IPS-NIHi11 (cell line): ENCODE measurements at regions not wholly inside any gene's neighbourhood (a gene's known extent, or its start where the extent isn't known, plus 50 kb on each side); places are given as distances from the start of the nearest gene placed in this dataset.
"Not testable (repeated sequence)": the region's sequence is repeated elsewhere in the genome, so short reads cannot be mapped to it uniquely, and the experiment has no call there.

Source experiments
- DNase-seq: peaks from one replicate; pipeline ENCODE4 v3.0.0; 2012; ENCODE audit warnings: mixed read lengths, low spot score

DNA sequence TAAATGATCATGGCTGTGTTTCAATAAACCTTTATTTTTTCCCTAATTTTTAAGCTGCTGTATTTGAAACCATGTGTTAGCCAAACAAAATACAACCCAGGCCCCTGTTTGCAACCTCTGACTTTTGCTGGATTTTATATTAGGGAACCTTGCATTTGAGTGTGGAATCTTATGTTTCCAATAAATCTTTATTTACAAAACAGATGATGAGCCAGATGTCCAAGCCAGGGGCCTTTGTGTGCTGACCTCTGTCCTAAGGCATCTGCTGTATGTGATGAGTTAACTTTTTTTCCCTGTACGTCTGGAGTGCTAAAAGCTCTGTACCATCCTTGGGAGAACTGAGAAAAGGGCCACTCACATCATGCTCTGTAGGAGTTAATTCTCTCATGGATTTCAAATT lies 162.9 kb downstream of the TRIB2 start:
- DNase-seq, result no peak

- DNase-seq, result no peak
Observed at GRCh38 chr2:12881952-12882351, 165.2 kb downstream of the TRIB2 start.

GRCh38 chr2:12882393-12882792 lies 165.7 kb downstream of the TRIB2 start:
- no peak for DNase-seq

- no peak for DNase-seq
Observed at GRCh38 chr2:12883906-12884305, 167.2 kb downstream of the TRIB2 start.

GRCh38 chr2:12884713-12885282 lies 168.1 kb downstream of the TRIB2 start:
- no peak for DNase-seq

GRCh38 chr2:12890066-12890465 lies 173.3 kb downstream of the TRIB2 start:
- no peak for DNase-seq

DNA sequence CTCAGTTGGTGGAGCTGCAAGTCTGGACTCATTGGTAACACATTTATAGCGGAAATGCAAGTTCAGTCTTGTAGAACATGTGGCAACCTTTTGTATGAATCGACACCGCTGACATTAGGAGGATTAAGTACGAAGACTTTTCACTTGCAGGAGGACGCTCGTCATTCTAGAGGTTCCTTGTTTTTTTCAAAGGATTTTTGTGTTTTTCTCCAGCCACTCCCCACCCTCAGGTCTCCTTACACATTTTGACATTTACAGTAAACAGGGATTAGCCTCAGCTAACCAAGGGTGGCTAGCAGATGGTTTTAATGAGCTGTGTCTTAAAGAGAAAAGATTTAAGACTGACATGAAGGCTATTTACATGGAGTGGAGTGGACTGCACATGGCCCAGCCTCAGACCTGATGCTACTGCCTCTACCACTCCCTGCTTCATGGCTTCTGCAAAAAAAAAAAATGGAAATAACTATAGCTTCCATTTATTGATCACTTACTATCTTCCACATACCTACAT lies 173.8 kb downstream of the TRIB2 start:
- DNase-seq, result no peak

DNA sequence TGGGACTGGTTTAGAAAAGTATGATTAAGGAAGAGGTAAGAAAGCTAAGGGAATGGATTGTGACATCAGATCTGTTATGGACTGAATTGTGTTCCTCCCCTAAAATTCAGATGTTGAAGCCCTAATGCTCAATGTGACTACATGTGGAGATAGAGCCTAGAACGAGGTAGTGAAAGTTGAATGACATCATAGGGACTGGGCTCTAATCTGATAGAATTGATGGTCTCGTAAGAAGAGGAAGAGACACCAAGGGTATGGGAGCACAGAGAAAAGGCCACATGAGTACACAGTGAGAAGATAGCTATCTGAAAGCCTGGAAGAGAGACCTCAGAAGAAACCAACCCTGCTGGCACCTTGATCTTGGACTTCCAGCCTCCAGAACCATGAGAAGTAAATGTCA lies 178.3 kb downstream of the TRIB2 start:
- no peak for DNase-seq

DNA sequence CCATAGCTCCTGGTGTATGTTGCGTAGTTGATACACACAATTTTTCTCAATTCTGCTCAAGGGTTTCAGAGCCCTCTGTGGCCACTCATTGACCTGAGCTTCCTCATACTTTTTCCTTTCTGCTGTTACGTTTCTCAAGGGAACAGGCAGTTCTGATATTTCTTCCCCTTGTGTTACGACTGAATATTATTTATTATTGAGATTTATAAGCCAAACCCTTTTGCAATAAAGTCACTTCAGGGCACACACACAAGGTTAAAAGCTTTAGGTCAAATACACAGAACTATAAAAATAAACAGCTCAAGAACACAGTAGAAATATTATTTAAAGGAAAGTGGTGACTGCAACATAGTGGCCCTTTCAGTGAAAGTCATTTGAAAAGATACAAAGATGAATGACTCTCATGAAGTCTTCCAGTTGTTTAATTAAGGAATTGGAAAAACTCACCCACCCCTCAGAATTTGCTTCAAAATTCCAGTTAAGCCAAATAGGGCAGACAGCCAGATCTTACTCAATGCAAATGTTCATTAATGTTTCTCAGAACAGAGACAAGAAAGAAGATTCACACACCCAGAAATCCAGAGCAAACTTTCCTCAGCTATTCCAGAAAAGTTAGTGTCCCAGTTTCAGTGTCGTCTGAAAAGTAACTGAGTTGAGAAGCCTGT lies 179.7 kb downstream of the TRIB2 start:
- DNase-seq, result no peak

- no peak for DNase-seq
Observed at GRCh38 chr2:12897181-12897580, 180.4 kb downstream of the TRIB2 start.

- DNase-seq, result no peak
Observed at GRCh38 chr2:12903272-12903671, 186.5 kb downstream of the TRIB2 start.

DNA sequence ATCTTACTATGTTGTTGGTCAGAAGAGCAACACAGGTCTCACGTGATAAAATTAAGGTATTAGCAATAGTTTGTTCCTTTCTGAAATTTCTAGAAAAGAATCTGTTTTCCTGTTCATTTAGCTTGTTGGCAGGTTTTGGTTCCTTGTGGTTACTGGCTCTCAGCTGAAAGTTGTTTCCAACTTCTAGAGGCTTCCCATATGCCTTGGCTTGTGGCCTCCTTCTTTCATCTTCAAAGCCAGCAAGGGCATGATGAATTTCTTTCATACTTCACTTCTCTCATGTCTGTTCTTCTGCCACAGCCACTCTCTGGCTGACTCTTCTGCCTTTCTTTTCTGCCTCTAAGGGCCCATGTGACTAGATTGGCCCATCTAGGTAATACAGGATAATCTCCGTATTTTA lies 193.7 kb downstream of the TRIB2 start:
- no peak for DNase-seq

DNA sequence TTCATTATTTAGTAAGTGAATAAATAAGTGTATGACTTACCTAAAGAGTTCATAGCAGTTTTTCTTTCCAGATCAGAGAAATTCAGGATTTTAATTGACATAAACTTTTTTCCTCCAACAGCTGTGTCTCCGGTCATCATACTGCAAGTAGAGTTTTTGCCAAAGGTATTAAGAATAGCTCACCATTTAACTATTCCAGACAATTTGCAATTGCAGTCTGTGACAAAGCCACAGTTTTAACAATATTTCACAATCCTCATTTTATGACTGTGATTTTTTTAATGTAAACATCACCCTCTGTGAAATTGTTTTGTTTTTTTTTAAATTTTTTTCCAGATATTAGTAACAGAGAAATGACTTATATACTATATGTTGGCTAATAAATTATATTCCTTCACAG lies 199.1 kb downstream of the TRIB2 start:
- no peak for DNase-seq

DNA sequence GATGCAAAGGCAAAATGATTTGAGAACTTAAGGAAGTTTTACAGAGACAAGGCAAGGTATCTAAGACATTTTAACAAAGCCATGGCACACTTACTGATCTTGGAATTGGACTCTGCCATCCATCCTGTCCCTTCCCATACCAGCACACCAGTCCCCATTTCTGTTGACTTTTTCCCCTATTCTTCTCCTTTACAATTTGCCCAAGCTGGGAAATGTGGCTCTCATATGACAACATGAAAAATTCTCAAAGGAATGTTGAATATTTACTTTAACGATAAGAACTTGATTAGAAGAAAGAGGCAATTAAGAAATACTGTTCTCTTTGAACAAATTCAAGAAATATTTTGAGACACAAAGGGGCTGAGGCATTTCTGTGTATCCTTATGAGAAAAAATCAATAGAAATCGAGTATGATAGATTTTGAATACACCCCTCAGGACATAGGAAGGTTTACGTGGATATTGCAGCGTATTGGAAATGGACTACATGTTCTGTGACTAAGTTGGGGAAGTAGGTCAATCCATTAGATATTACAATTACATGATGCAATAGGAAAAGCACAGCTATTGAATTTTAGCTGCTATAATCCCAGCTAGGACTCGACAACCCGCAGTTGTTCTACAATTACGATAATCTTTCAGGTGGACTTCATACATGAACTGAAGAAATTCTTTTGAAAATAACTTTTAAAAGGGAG lies 201.6 kb downstream of the TRIB2 start:
- DNase-seq, result no peak

- DNase-seq, result no peak
Observed at GRCh38 chr2:12918835-12919445, 202.2 kb downstream of the TRIB2 start.

DNA sequence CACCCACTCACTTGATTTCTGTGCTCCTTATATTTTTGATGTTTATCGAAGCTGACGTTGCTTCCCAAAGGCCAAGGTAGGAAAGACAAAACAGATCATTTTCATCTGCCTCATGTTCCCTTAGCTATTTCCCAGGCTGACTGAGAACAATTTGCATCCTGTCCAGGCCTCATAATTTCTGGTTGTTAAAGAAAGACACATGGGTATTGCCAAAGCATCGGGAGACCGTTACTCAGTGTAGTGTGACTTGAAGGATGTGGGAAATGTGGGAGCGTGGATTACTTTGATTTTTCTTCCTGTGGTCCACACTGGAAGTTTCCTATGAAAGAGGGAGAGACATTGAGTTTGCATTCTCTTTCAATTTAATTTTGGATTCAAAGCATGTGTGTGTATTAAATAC lies 204.6 kb downstream of the TRIB2 start:
- DNase-seq, result no peak

DNA sequence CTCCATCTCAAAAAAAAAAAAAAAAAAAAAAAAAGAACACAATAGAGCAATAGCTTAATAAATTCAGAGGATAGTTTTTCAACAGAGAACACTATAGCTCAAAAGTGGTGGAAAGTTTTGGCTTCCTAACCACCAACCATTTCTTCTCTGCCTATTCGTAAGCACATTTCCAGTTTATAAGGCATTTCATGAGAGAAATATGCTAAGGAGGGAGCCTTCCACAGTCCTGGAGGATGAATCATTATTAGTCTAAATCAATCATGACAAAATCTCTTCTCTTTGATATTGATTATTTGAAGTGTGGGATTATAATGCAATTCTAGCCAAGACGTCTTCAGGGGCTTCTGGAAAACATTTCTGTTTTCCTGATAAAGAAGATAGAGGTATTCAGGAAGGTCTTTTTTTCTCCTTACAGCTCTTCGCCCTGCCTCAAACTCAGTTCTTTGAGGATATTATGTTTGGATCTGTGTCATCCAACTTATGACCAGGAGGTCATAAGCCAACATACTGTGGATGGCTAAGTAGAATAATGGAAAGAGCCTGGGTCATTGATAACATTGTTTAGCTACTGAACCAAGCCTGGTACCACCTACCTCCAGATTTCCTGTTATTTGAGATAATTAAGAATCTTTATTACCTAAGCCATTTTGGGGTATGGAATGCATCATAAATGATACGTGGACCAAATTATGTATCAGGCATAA lies 207.3 kb downstream of the TRIB2 start:
- no peak for DNase-seq

GRCh38 chr2:12926641-12927040 lies 209.9 kb downstream of the TRIB2 start:
- not testable (repeated sequence) for DNase-seq

GRCh38 chr2:12928197-12928774 lies 211.6 kb downstream of the TRIB2 start:
- DNase-seq, result no peak

DNA sequence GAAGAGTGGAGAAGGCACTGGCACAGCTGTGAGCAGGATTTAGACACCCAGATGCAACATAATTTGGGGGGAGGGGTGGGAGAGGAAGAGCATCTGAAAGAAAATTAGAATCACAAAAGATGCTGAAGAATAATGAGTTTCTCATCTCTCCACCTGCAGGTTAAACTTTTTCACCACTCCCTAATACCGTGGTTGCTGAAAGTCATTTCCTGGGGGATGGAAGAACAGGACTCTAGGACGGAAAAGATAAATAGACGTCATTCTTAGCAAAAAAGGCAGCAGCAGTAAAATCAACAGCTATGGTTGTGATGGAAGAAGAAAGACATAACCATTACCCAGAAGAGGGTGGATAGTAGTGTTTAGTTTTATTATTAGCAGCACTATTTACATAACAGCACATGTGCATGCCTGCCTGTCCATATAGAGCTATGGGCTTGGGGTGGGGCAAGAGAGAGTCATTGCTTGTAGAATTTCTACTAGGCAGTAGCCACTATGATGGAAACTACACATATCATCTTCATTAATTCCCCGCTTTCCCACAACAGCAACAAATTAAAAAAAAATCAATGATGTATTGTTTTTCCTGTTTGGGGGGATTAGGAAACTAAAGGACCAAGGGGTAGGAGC lies 212.2 kb downstream of the TRIB2 start:
- DNase-seq, result peak; percentile 6

- no peak for DNase-seq
Observed at GRCh38 chr2:12929758-12930157, 213.0 kb downstream of the TRIB2 start.
